ENCODE measurements at regions not wholly inside any gene's neighbourhood (a gene's known extent, or its start where the extent isn't known, plus 50 kb on each side); places are given as distances from the start of the nearest gene placed in this dataset.

DNA sequence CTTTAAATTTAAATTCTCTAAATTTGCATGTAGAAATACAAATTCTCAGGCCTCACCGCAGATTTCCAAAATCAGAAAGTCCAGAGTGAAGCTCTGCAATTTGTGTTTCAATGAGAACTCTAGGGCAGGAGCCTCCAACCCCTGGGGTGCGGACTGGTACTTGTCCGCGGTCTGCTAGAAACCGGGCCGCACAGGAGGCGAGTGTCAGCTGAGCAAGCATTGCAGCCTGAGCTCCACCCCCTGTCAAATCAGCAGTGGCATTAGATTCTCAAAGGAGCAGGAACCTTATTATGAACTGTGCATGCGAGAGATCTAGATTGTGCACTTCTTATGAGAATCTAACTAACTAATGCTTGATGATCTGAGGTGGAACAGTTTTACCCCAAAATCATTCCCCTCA is 203.0 kb upstream of the PCSK2 start:
- DNase-seq: no peak

DNA sequence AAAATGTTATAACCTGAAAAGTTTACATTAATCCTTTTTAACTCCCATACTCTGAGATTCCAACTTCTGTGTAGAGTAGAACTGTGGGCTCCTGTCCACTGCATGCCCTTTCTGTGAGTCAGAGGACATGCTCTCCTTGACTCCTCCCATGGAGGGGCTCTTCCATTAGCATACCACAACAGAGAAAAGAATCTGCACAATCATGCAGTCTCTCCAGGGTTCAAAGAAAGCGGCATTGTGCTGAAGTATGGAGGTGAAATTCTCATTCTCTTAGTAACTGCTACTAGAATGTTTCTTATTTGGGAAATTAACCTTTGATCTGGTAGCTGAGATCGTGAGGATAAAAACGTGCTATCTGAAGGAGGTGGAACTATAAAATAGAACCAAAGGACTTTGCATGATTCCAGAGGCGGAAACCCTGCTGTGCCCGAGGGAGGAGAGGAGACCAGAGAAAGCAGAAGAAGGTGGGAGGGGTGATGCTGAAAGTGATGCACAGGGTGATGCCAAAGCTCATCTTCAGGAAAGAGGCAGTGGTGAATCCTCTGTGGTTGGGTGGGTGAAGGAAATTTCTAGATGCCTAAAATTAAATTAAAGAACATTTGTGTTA is 202.2 kb upstream of the PCSK2 start:
- DNase-seq: no peak

DNA sequence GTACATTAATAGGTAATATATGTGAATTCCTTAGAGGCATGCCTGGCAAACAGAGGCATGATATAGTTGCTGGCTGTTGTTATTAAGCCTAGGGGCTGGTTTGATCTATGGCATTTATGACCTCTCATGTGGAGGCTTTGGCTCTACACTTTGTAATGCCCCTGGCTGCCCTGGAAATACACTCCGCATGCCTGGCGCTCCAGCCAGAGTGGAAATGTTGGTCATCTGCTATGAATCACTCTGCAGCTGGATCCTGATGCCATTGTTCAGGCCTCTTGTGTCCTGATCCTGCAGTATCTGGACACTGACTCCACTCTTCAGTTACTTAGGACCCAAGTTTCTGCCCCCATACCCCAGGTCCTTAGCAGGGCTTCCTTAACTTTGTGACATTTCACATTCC is 200.5 kb upstream of the PCSK2 start:
- no peak for DNase-seq

DNA sequence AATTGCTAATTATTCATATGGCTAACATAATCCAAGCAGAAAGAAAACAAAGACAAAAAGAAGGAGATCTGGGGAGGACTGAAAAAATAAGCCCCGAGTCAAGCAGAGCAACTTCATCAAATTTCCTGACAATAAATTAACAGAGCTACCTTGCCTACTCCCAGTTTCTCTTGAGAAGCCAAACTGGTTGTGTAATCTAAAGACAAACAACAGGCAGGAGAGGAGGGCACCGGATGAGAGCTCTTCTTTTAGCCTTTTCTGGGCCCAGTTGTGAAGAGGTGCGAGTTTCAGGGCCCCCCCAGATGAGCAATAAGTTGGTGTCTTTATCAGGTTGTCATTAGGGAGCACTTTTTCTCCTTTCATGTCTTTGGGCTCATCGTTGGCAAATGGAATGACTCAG is 197.1 kb upstream of the PCSK2 start:
- no peak for DNase-seq

DNA sequence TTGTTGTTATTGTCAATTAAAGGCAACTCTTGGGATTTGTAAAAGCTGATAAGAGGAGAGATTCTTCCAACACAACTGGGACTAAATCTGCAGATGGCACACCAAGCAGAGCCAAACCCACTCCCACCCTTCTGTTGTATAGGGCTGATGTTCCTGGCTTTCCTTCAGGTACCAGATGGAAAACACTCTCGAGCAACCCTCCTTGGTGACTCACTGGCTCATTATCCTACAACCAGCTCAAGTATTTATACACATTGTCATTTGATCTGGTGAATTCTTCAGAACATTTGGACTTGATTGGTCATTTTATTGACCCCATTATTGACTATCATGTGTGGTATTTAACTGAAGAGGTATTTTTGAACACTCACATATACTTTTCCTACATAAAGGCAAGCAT is 190.3 kb upstream of the PCSK2 start:
- no peak for DNase-seq

DNA sequence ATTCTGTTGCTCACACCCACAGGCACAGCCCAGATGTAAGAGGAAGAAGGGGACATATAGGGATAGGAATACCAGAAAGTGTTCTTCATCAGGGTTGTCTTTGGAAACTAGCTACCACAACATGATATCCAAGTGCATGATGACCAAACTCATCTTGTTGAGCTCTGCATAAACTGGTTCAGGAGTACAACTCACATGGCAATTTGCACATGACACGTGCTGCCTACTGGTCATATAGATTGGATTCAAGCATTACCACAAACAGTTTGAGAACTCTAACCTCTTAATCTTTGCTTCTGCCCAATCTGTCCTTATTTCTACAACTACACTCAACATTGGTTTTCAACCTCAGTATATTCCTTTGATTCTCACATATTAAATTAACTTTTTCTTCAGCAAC is 184.7 kb upstream of the PCSK2 start:
- DNase-seq: no peak

DNA sequence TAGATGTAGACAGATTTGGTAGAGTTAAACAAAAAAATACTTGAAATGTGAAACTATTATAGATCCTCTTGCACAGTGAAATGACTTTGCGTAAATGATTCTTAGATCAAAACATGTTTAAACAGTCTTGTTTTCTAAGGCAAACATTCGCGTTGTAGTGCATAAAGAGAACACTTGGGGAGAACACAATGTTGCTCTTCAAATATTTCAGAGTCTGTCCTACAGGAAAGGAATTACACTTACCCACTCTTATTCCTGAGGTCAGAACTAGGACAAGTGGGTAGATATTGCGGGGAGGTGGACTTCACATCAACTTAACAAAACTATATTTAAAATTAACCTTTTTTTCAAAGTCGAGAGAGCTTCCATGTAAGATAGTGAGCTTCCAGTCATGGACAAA is 183.5 kb upstream of the PCSK2 start:
- DNase-seq: no peak

DNA sequence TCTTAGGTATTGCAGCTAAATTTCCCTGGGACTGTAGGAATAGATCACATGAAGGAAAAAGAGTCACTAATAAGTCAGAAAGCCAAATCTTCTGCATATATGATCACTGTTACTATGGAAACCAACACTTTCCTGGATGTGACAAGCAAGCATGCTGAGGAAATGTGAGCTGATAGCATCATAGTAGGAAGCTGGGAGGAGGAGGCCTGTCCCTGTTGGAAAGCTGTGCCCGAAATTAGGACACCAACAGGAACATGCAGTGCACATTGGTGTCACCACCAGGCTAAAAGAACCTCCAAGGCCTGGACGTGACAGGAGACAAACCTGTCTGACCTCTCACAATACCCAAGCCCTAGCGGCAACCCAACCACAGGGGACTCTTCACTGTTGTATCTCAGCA is 181.9 kb upstream of the PCSK2 start:
- DNase-seq: no peak

DNA sequence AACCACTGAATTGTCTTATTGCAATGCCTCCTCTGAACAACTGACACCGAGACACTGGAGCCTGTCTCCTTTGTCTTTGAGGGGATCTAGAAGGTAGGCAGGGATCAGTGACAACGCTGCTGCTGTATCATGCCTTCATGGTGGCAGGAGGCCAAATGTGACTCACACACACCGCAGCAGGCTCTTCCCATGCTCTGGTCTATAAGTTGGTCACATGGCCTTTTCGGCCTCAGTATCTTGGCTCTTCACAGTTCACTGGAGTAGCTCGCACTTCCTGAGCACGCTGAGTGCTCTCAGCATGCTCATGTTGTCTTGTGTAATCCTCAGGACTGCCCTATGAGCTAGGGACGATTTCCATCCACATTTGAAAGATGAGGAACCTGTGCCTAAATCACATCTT is 167.4 kb upstream of the PCSK2 start:
- DNase-seq: no peak

DNA sequence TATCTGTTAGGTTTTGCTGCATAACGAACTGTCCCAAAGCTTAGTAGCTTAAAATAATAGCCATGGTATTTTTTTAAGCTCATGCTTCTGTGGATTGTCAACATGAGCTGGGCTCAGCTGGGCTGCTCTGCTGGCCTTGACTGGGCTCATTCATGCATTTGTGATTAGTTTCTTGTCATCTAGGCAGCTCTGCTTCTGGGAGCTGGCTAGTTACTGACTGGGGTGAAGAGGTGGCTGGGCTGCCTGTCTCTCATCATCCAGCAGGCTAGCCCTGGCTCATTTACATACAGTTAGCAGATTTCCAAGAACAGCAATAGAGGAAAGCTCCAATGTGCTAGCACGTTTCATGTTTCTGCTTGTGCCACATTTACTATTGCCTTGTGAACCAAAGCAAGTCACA is 165.1 kb upstream of the PCSK2 start:
- no peak for DNase-seq

DNA sequence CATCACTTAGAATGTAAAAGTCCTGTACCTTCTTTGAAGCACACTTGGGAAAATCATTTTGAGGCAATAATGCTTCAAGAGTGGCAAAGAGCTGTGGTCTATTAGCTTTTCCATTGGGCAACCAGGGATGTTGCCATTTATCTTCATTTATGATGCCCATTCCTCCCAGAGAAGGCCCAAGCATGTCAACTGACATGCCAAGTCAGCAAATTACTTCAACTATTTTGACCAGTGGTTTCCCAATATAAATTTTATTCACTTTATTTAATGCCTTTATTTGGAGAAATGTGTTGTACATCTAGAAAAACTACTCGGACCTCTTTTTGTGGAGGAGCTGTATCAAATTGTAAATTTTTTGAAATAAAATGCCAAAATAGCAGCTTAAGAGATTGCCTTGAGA is 164.1 kb upstream of the PCSK2 start:
- no peak for DNase-seq

DNA sequence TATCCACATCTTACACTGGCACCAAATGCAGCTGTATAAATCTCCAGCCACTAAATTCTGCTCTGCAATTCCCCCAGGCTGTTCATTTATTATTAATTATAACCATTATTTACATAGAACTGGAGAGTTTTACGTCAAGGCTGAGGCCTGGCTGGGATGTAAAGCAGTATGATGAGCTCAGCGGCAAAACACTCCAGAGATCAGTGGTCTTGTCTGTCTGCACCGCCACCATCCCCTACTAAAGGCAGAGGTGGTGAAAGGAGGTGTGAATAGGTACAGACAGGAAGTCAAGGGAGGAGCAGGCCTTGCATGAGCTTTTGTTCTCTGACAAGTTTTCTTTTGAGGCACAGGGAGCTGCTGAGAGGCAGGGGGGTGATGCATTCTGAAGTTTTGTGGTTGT is 159.9 kb upstream of the PCSK2 start:
- no peak for DNase-seq

DNA sequence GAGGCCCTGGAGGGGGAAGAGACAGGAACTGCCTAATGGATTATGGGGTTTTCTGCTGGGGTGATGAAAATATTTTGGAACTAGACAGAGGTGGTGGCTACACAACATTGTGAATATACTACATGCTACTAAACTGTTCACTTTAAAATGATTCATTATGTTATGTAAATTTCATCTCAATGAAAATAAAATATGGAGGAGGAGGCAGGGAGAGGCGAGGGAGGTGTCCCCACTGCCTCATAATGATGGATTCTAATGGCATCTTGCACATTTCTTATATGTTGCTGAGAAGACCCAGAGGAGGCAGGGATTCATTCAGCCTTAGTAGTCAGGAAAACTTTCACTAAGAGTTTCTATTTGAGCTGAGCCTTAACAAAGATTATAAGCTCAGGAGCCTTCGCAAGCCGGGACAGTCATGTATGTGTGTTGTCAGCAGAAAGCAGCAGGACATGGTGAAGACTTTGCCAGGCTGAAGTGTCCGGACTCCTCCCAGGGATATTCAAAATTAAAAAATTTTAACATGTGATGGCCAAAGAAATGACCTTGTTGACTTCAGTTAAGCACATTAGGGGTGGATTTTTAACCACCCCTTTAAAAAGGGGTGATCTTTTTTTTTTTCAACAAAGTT is 158.6 kb upstream of the PCSK2 start:
- DNase-seq: no peak

DNA sequence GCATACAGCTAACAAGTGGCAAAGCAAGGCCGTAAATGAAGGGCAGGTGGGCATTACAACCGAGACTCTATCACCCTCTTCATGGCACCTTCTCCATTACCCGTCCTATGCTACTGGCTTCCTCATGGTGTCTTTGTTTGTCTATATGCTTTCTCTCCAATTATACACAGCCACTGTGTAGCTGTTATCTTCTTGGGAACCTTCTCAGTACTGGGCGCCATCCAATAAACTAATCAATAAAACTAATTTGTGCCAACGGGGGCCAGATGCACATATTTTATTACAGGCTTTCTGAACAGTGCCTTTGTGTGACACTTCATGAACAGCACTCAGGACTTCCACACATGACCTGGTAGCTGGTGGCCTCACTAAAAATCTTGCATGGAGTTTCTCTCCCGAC is 149.8 kb upstream of the PCSK2 start:
- DNase-seq: no peak

DNA sequence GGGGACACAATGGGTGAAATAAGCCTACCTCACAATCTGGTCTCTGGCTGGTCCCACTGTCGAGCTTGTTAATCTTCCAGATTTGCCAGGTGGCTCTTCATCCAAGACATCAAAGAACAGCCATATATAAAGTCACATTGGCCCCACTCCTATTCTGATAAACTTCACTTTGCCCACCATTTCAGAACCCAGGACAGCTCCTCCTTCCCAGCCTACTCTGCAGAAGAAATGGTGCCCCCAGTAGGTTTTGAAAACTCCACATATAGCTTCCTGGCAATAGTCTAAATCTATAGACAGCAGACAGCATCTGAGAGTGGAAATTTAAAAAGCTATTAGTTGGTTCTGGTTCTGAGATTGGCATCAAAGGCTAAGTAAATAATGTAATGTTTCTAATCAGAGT is 143.1 kb upstream of the PCSK2 start:
- no peak for DNase-seq

DNA sequence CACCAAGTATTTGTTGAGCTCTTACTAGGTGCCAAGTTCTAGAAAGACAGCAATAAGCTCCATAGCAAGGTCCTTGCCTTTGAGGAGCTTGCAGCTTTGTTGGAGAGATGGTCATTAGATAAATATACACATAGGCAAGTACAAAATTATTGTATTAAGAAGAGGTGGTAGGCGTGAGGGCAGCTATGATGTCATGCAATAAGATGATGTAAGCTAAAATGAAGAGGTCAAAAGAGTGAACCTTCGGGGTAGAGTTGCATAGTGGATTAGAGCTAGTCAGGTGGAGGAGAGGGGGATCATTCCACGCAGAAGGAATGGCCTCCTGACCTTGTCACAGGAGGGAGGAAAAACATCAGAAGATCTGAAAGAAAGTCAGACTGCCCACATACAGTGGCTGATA is 141.9 kb upstream of the PCSK2 start:
- no peak for DNase-seq

DNA sequence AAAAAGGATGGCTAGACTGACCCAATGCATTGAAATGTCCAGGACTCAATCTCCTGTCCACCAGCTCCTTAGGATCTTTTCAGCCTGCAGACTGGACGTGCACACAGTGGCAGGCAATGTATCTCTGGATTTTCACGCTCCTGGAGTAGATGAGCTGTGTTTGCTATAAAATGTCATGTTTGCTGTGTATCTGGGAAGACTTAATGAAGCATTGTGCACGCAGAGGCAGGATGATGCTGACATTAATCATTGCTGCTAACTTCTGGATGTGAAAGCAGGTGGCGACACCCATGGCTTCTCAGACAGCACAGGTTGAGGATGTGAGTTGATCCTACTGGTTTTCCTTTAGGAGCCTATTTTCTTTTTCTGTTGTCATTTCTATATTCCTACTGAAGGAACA is 133.1 kb upstream of the PCSK2 start:
- DNase-seq: no peak

DNA sequence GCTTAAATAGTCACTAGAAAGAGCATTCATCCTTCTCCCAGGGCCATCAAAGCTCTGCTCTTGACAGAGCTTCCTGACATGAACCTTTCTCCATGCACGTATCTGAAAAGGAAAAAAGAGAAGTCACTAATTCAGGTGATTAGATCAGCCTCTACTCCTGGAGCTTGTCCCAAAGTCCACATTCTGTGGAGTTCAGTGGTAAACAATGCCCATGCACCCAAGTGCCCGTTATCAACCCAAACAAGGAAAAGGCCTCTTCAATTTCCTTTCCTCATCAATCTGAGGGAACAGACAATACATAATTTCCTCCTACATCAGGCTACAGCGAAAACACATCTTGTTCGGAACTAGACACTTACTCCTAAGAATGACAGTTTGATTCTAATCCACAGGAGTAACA is 129.2 kb upstream of the PCSK2 start:
- no peak for DNase-seq

DNA sequence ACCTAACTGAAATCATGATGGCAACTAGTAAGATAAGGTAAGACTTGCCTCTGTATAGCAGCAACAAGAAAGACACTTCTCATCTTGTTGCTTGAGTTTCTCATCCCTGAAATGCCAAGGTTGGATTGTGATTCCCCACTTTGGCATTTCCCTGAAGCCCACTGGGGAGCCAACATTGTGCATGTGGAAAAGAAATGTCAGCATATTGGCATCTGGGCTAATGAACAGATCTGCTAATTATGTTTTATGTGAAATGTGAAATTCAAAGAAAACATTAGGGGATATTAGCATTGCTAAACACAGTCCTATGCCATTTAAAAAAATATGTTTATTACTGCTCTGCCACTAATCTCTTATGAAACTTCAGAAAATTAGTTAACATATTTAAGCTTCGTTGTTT is 126.3 kb upstream of the PCSK2 start:
- DNase-seq: no peak

DNA sequence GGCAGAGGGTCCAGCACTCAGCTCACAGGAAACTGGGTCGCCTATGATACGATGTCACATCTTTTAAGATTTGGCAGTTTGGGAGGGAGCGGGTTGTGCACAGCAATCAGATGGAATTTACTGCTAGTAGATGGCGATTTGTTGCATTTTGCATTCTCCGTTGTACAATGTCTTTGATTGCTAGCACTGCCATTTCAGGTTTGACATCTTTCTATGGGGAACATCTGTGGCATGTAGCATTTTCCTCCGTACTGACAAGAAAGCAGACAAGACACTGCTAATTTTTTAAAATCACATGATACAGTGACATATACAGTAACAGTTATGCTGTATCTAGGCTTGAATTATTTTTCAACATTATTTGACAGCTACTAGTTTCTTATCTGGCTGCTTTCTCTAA is 119.7 kb upstream of the PCSK2 start:
- no peak for DNase-seq

DNA sequence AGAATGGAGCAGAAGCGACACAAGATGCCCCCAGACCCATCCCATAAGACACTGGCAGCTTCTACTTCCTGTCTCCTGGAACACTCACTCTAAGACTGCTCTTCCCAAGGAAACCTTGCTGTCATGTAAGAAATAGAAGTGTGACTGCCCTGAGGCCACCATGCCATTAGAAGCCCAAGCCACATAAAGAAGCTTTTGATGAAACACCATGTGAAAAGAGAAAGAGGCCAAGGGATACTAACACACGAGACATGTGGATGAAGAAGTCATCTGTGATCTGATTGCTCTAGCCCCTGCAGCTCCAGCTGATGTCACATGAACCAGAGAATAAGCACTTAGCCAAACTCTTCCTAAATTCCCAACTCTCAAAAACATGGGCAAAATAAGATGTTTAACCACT is 117.9 kb upstream of the PCSK2 start:
- DNase-seq: no peak

DNA sequence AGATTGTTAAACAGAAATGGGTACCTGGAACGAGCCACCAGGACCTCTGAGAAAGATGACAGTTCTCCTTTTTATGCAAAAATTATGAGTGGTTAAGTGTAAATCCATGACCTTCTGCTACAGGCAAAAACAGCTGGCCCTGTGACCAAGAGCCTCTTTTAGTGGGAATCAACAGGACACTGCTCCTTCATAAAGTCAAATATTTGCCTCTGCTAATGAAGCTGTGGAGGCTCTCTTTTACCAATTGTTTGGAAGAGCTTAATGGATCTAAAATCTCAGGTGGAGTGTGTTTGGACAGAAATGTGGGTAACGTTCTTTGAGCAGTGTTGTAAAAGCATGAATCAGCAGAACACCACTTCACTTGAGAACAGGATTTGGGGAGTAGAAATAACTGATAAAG is 117.5 kb upstream of the PCSK2 start:
- no peak for DNase-seq

DNA sequence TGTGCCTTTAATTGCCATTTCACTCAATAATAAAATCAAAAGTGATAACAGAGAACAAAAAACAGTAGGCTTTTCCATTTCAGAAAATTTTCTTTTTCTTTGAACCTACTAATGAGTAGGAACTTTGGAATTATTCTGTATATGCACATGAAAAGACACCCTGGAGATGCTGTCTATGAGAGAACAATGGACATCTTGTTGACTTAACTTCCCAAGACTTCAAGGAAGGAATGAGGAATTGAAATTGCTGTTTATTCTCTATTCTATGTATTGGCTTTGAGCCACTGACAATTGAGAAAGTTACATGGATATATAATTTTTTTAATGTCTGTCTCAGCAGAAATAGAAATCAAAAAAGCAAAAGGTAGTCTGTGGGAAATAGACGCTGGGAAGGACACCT is 98.6 kb upstream of the PCSK2 start:
- no peak for DNase-seq

DNA sequence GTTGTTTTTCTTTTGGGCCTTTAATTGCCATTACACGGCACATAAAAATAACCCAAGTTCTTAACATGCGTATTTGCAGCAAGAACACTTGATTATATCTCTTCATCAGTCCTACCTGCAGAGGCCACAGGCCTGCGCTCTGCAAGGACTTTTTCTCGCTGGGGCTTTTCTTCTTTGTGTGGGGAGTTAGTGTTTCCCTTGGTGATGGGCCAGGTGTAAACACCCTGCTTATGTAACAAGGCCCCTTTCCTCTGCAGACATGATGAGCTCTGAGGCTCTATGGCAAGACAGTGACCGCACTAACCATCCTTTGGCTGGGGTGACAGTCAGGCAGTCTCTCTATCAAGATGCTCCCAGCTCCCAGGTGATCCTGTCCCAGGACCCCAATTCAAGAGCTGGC is 97.8 kb upstream of the PCSK2 start:
- DNase-seq: no peak

DNA sequence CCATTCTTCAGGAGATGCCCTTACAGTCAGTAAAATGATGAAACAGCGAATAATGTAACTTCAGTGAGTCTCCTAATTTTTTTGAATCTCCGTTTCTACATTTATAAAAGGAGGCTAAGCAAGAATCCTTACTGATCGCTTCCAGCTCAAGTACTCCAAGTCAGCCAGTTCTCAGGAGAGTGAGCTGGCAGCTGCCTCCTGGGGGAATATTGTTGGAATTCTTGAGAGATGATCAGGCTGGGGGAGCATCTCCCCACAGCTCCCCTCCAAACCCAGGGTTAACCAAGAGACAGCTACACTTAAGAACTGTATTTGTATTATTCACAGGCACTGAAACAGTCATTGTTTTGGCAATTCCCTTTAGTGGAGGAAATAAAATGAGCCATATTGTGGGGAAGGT is 89.1 kb upstream of the PCSK2 start:
- DNase-seq: no peak

DNA sequence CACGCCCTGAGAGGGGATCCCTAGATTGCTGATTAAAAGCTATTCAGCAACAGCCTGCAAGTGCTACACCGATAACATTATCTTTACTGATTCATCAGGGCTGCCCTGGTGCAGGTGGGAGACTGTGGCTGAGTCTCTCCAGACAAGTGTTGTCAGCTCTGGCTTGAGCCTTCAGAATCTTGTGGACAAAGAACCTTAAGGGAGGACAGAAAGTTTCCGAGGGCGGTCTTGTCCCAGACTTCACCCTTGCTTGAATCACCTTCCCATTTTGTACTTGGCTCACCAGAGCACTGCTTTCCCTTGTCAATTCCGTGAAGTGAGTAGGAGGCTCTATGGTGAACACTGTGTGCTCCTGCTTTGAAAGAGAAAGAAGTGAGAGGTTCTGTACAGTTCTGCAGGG is 88.6 kb upstream of the PCSK2 start:
- no peak for DNase-seq

Data from NCI-H1048 (cell line).